ENCODE measurements at regions not wholly inside any gene's neighbourhood (a gene's known extent, or its start where the extent isn't known, plus 50 kb on each side); places are given as distances from the start of the nearest gene placed in this dataset.

DNA sequence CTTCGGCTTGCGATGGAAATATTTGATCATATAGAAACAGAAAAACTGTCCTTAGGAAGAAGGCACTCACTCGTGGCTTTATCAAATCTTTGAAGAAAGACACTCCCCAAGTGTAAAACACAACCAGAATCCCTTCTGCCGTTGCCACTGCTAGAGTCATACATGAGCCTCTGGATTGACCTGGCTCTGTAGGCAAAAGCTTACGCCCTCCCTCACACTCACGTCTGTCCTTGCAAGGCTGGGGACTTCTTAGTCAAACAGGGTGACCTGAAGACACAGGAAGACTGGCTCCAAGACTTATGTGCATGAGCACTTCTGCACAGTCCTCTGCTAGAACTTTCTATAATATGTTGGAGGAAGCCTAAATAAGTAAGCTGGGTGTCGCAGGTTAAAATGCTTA is 135.4 kb upstream of the MDFIC start:
- intact Hi-C loops (cut with micrococcal nuclease; ENCODE audit: unreplicated experiment), result no loop called here
- Histone ChIP-seq H3K4me2 (no peak overlapping the region), H3K27ac (no peak overlapping the region), H2AFZ (no peak overlapping the region), H3K36me3 (ENCODE audit: low read depth) (no peaks in the 10 kb centered on the region), H3K4me3 (no peak overlapping the region), H3K9me2 (ENCODE audit: insufficient read depth) (no peaks in the 10 kb centered on the region), H3K27me3 (ENCODE audit: insufficient read depth, low read depth) (no peaks in the 10 kb centered on the region), H3K79me2 (ENCODE audit: low read depth) (no peaks in the 10 kb centered on the region), H3F3A (ENCODE audit: insufficient read depth, low read depth) (no peaks in the 10 kb centered on the region), H3K9me3 (ENCODE audit: insufficient read depth, low read depth) (no peaks in the 10 kb centered on the region), H4K20me1 (ENCODE audit: insufficient read depth) (no peaks in the 10 kb centered on the region), H3K4me1 (replicated peaks; ENCODE audit: insufficient read depth) (no peaks in the 10 kb centered on the region)
- ChIA-PET CTCF (no interaction called here), POLR2A (ENCODE audit: unreplicated experiment) (no interaction called here)
- no peak for DNase-seq
- no TSS peak for BruUV-seq (replicated peaks)
- no peak for TF ChIP-seq EZH2 (IDR thresholded peaks at IDR 0.05; ENCODE audit: low read depth)
- TF ChIP-seq, protein P1, sequence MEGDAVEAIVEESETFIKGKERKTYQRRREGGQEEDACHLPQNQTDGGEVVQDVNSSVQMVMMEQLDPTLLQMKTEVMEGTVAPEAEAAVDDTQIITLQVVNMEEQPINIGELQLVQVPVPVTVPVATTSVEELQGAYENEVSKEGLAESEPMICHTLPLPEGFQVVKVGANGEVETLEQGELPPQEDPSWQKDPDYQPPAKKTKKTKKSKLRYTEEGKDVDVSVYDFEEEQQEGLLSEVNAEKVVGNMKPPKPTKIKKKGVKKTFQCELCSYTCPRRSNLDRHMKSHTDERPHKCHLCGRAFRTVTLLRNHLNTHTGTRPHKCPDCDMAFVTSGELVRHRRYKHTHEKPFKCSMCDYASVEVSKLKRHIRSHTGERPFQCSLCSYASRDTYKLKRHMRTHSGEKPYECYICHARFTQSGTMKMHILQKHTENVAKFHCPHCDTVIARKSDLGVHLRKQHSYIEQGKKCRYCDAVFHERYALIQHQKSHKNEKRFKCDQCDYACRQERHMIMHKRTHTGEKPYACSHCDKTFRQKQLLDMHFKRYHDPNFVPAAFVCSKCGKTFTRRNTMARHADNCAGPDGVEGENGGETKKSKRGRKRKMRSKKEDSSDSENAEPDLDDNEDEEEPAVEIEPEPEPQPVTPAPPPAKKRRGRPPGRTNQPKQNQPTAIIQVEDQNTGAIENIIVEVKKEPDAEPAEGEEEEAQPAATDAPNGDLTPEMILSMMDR (conservative IDR thresholded peaks at IDR 0.05), result no peak

DNA sequence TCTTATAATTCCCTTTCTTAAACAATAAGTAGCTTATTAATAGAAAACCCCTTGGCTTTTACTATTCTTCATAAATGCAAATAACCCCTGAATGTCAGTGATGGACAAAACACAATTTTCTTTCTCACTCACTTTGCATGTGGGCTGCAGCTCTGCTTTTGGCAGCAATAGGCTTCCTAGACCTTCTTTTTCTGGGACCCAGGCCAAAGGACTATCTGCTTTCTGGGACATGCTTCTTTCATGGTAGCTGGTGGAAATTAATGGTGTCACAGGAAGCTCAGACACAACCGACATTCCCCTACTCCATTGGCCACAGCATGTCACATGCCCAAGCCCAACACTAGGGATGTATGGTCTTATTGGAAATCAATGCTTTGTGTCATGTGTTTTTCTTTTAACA is 134.3 kb upstream of the MDFIC start:
- Histone ChIP-seq H3K79me2 (ENCODE audit: low read depth) (no peaks in the 10 kb centered on the region), H3K4me2 (no peak overlapping the region), H3K4me1 (replicated peaks; ENCODE audit: insufficient read depth) (no peaks in the 10 kb centered on the region)

DNA sequence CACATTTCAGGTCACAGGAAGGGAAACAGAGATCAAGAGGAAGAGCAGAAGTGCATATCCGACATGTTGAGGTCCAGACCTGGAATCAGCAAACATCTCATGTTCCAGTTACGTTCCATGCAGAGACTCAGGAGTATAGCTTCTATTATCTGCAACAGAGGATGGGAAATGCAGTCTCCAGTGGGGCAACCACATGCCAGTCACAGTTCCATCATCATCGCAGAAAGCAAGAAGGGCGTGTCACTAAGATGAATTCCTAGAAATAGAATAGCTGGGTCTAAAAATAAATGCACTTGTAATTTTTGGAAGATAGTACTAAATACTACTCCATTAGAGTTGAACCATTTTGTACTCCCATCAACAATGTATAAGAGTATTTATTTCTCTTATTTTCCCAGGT is 133.2 kb upstream of the MDFIC start:
- intact Hi-C loops (cut with micrococcal nuclease; ENCODE audit: unreplicated experiment), result no loop called here
- POLR2A ChIA-PET (ENCODE audit: unreplicated experiment), result no interaction called here
- Histone ChIP-seq H3K4me2 (no peak overlapping the region), H3K36me3 (ENCODE audit: low read depth) (no peaks in the 10 kb centered on the region), H3K79me2 (ENCODE audit: low read depth) (no peaks in the 10 kb centered on the region), H3K9me3 (ENCODE audit: insufficient read depth, low read depth) (no peaks in the 10 kb centered on the region), H3K4me3 (no peak overlapping the region), H3K27me3 (ENCODE audit: insufficient read depth, low read depth) (no peaks in the 10 kb centered on the region), H3F3A (ENCODE audit: insufficient read depth, low read depth) (no peaks in the 10 kb centered on the region), H3K9me2 (ENCODE audit: insufficient read depth) (no peaks in the 10 kb centered on the region), H3K4me1 (replicated peaks; ENCODE audit: insufficient read depth) (no peaks in the 10 kb centered on the region), H2AFZ (no peak overlapping the region), H3K27ac (no peak overlapping the region), H4K20me1 (ENCODE audit: insufficient read depth) (no peaks in the 10 kb centered on the region)
- CTCF ChIA-PET, result interaction anchor here (0.6 kb wide), 1 partner anchor 43 kb away, joined by 3 read pairs; no protein-coding TSS in a partner anchor
- no peak for DNase-seq
- TF ChIP-seq, protein P1 (conservative IDR thresholded peaks at IDR 0.05), result no peak
- no peak for TF ChIP-seq EZH2 (IDR thresholded peaks at IDR 0.05; ENCODE audit: low read depth)
- no TSS peak for BruUV-seq (replicated peaks)

More for the DNA sequence above, 134.3 kb upstream of the MDFIC start:
- no peak overlapping the region for H3K4me3 ChIP-seq
- ChIA-PET CTCF (no interaction called here), POLR2A (ENCODE audit: unreplicated experiment) (no interaction called here)
- H2AFZ ChIP-seq, result no peak overlapping the region
- no peaks in the 10 kb centered on the region for H3K9me3 ChIP-seq (ENCODE audit: insufficient read depth, low read depth)
- no peaks in the 10 kb centered on the region for H3K36me3 ChIP-seq (ENCODE audit: low read depth)
- H3K27ac ChIP-seq, result no peak overlapping the region
- no peak for TF ChIP-seq EZH2 (IDR thresholded peaks at IDR 0.05; ENCODE audit: low read depth)
- BruUV-seq (replicated peaks), result no TSS peak
- no peaks in the 10 kb centered on the region for H3F3A ChIP-seq (ENCODE audit: insufficient read depth, low read depth)
- intact Hi-C loops (cut with micrococcal nuclease; ENCODE audit: unreplicated experiment), result no loop called here
- DNase-seq, result no peak
- H3K27me3 ChIP-seq (ENCODE audit: insufficient read depth, low read depth), result no peaks in the 10 kb centered on the region
- no peaks in the 10 kb centered on the region for H3K9me2 ChIP-seq (ENCODE audit: insufficient read depth)
- H4K20me1 ChIP-seq (ENCODE audit: insufficient read depth), result no peaks in the 10 kb centered on the region

DNA sequence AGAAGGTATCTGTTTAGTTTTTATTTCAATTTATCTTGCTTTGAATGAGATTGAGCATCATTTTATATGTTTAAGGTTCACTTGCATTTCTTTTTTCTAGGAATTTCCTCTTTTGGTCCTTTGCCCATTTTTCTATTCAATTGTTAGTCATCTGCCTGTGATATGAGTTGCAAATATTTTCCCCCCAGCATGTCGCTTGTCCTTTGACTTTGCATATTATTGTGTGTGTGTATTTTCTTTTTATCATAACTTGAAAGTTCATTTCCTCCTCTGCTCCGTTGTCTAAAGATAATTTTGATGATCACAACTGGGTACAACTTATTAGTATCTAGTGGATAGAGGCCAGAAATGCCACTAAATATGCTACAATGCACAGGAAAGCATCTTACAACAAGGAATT is 132.7 kb upstream of the MDFIC start:
- Histone ChIP-seq H3K27me3 (ENCODE audit: insufficient read depth, low read depth) (no peaks in the 10 kb centered on the region), H3K4me2 (no peak overlapping the region), H3F3A (ENCODE audit: insufficient read depth, low read depth) (no peaks in the 10 kb centered on the region), H3K4me1 (replicated peaks; ENCODE audit: insufficient read depth) (no peaks in the 10 kb centered on the region), H3K27ac (no peak overlapping the region), H4K20me1 (ENCODE audit: insufficient read depth) (no peaks in the 10 kb centered on the region), H3K9me3 (ENCODE audit: insufficient read depth, low read depth) (no peaks in the 10 kb centered on the region), H3K36me3 (ENCODE audit: low read depth) (no peaks in the 10 kb centered on the region), H3K4me3 (no peak overlapping the region), H2AFZ (no peak overlapping the region), H3K79me2 (ENCODE audit: low read depth) (no peaks in the 10 kb centered on the region), H3K9me2 (ENCODE audit: insufficient read depth) (no peaks in the 10 kb centered on the region)
- CTCF ChIA-PET, result no interaction called here
- intact Hi-C loops (cut with micrococcal nuclease; ENCODE audit: unreplicated experiment), result no loop called here
- no peak for DNase-seq
- BruUV-seq (replicated peaks), result no TSS peak
- POLR2A ChIA-PET (ENCODE audit: unreplicated experiment), result no interaction called here
- TF ChIP-seq EZH2 (IDR thresholded peaks at IDR 0.05; ENCODE audit: low read depth), result no peak
- TF ChIP-seq, protein P1 (conservative IDR thresholded peaks at IDR 0.05), result no peak

All from PC-9 (cell line).